Astrocyte (in vitro differentiated cells and primary cell): ENCODE measurements at regions not wholly inside any gene's neighbourhood (a gene's known extent, or its start where the extent isn't known, plus 50 kb on each side); places are given as distances from the start of the nearest gene placed in this dataset.
"Not testable (repeated sequence)": the region's sequence is repeated elsewhere in the genome, so short reads cannot be mapped to it uniquely, and the experiment has no call there.

Source experiments
- DNase-seq: peaks from one replicate; pipeline ENCODE4 v3.0.0-alpha.2; 2010; ENCODE audit warnings: low read depth
- FAIRE-seq: peaks from 2 replicates; lab custom pipeline; 2011; peaks lifted over from hg19 to GRCh38; lab: Jason Lieb, UNC
- H2AFZ ChIP-seq: 2 replicates; pipeline ENCODE4 v1.6.0; 2012; ENCODE audit warnings: low read depth, low read length, inconsistent platforms
- H3K27ac ChIP-seq: 2 replicates; pipeline ENCODE4 v1.5.1; 2011; ENCODE audit warnings: low read depth, low read length, inconsistent platforms
- H3K27me3 ChIP-seq: 2 replicates; pipeline ENCODE4 v1.6.0; 2011; ENCODE audit warnings: low read length, inconsistent platforms; ENCODE audit not compliant: insufficient read depth
- H3K36me3 ChIP-seq: 2 replicates; pipeline ENCODE4 v1.5.1; 2011; ENCODE audit warnings: low read length, inconsistent platforms; ENCODE audit not compliant: insufficient read depth
- H3K4me1 ChIP-seq: 2 replicates; pipeline ENCODE4 v1.5.1; 2011; ENCODE audit warnings: low read length, inconsistent platforms; ENCODE audit not compliant: insufficient read depth
- H3K4me2 ChIP-seq: 2 replicates; pipeline ENCODE4 v1.6.0; 2012; ENCODE audit warnings: low read length, inconsistent platforms
- H3K4me3 ChIP-seq: 2 replicates; pipeline ENCODE4 v1.5.1; 2011; ENCODE audit warnings: low read depth, mild to moderate bottlenecking, low read length, inconsistent platforms; ENCODE audit not compliant: insufficient read depth
- H3K79me2 ChIP-seq: 2 replicates; pipeline ENCODE4 v1.6.0; 2012; ENCODE audit warnings: mild to moderate bottlenecking, low read length, inconsistent platforms; ENCODE audit not compliant: insufficient read depth
- H3K9ac ChIP-seq: 2 replicates; pipeline ENCODE4 v1.6.0; 2012; ENCODE audit warnings: mild to moderate bottlenecking, low read length, inconsistent platforms
- H3K9me3 ChIP-seq: 2 replicates; pipeline ENCODE4 v1.5.1; 2012; ENCODE audit warnings: low read depth, mild to moderate bottlenecking, low read length, inconsistent platforms; ENCODE audit not compliant: insufficient read depth
- H4K20me1 ChIP-seq: 2 replicates; pipeline ENCODE4 v1.6.0; 2012; ENCODE audit warnings: low read length, inconsistent platforms; ENCODE audit not compliant: insufficient read depth
- H3K27ac Mint-ChIP-seq: one replicate; pipeline ENCODE4 v1.8.0; 2021; ENCODE audit warnings: mild to moderate bottlenecking, mixed read lengths; ENCODE audit not compliant: unreplicated experiment
- H3K27me3 Mint-ChIP-seq: one replicate; pipeline ENCODE4 v1.8.0; 2021; ENCODE audit warnings: low read depth, mixed read lengths; ENCODE audit not compliant: unreplicated experiment
- H3K36me3 Mint-ChIP-seq: one replicate; pipeline ENCODE4 v1.8.0; 2021; ENCODE audit warnings: low read depth, mixed read lengths; ENCODE audit not compliant: unreplicated experiment
- H3K4me1 Mint-ChIP-seq: one replicate; pipeline ENCODE4 v1.8.0; 2021; ENCODE audit warnings: low read depth, mixed read lengths; ENCODE audit not compliant: unreplicated experiment
- H3K4me3 Mint-ChIP-seq: one replicate; pipeline ENCODE4 v1.8.0; 2021; ENCODE audit warnings: mild to moderate bottlenecking, moderate library complexity, mixed read lengths; ENCODE audit not compliant: unreplicated experiment
- H3K9me3 Mint-ChIP-seq: one replicate; pipeline ENCODE4 v1.8.0; 2021; ENCODE audit warnings: mild to moderate bottlenecking, mixed read lengths; ENCODE audit not compliant: unreplicated experiment
- CTCF ChIP-seq: IDR thresholded peaks from 2 replicates; pipeline ENCODE4 v1.5.1; 2011; ENCODE audit warnings: low read depth, mild to moderate bottlenecking, inconsistent platforms, low read length, moderate library complexity; ENCODE audit not compliant: insufficient read depth
- EZH2 ChIP-seq: IDR thresholded peaks from 2 replicates; pipeline ENCODE4 v1.6.1; 2012; ENCODE audit warnings: mild to moderate bottlenecking, low read length, inconsistent platforms; ENCODE audit not compliant: insufficient read depth

GRCh38 chr2:7693246-7694075, 776.2 kb downstream of the RNF144A start:
- H3K4me2 ChIP-seq, result no peak overlapping the region
- H3K4me3 Mint-ChIP-seq, result no peak overlapping the region
- no peak for FAIRE-seq

GRCh38 chr2:7694076-7694985, 777.1 kb downstream of the RNF144A start:
- Mint-ChIP-seq H3K36me3 (no peaks in the 10 kb centered on the region), H3K4me3 (no peak overlapping the region), H3K27ac (no peak overlapping the region), H3K27me3 (peaks cover 2% of the 10 kb centered on the region), H3K4me1 (peaks cover 3% of the 10 kb centered on the region), H3K9me3 (no peaks in the 10 kb centered on the region)
- Histone ChIP-seq H2AFZ (no peak overlapping the region), H3K9ac (no peak overlapping the region), H4K20me1 (no peaks in the 10 kb centered on the region), H3K36me3 (no peaks in the 10 kb centered on the region), H3K4me3 (no peak overlapping the region), H3K4me2 (no peak overlapping the region), H3K27ac (no peak overlapping the region), H3K4me1 (no peaks in the 10 kb centered on the region), H3K79me2 (no peaks in the 10 kb centered on the region), H3K27me3 (no peaks in the 10 kb centered on the region), H3K9me3 (no peaks in the 10 kb centered on the region)
- no peak for FAIRE-seq
- TF ChIP-seq EZH2 (no peak), CTCF (no peak)
- no peak for DNase-seq

More at GRCh38 chr2:7693246-7694075, 776.2 kb downstream of the RNF144A start:
- no peak overlapping the region for H3K9ac ChIP-seq
- no peaks in the 10 kb centered on the region for H3K36me3 Mint-ChIP-seq
- DNase-seq, result no peak
- no peak overlapping the region for H3K27ac ChIP-seq
- TF ChIP-seq EZH2 (no peak), CTCF (no peak)
- H2AFZ ChIP-seq, result no peak overlapping the region
- H3K36me3 ChIP-seq, result no peaks in the 10 kb centered on the region
- no peaks in the 10 kb centered on the region for H4K20me1 ChIP-seq
- H3K27me3 ChIP-seq, result no peaks in the 10 kb centered on the region
- H3K27ac Mint-ChIP-seq, result no peak overlapping the region
- no peaks in the 10 kb centered on the region for H3K79me2 ChIP-seq
- peaks cover 3% of the 10 kb centered on the region for H3K4me1 Mint-ChIP-seq
- H3K9me3 ChIP-seq, result no peaks in the 10 kb centered on the region
- peaks cover 2% of the 10 kb centered on the region for H3K27me3 Mint-ChIP-seq
- H3K9me3 Mint-ChIP-seq, result no peaks in the 10 kb centered on the region
- no peak overlapping the region for H3K4me3 ChIP-seq
- H3K4me1 ChIP-seq, result no peaks in the 10 kb centered on the region

DNA sequence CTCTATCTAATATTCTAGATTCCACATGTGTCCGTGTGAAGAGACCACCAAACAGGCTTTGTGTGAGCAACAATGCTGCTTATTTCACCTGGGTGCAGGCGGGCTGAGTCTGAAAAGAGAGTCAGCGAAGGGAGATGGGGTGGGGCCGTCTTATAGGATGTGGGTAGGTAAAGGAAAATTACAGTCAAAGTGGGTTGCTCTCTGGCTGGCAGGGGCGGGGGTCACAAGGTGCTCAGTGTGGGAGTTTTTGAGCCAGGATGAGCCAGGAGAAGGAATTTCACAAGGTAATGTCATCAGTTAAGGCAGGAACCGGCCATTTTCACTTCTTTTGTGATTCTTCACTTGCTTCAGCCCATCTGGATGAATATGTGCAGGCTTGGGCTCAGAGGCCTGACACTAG, 779.3 kb downstream of the RNF144A start:
- not testable (repeated sequence) for H3K27me3 Mint-ChIP-seq, H4K20me1 ChIP-seq, H3K27ac Mint-ChIP-seq, H3K9me3 ChIP-seq, H3K4me3 Mint-ChIP-seq, H2AFZ ChIP-seq, H3K36me3 Mint-ChIP-seq, H3K9me3 Mint-ChIP-seq, DNase-seq, H3K4me3 ChIP-seq, H3K4me1 Mint-ChIP-seq, H3K9ac ChIP-seq, H3K27ac ChIP-seq, H3K4me1 ChIP-seq, H3K27me3 ChIP-seq, FAIRE-seq, H3K79me2 ChIP-seq, H3K4me2 ChIP-seq, H3K36me3 ChIP-seq
